ENCODE measurements at regions not wholly inside any gene's neighbourhood (a gene's known extent, or its start where the extent isn't known, plus 50 kb on each side); places are given as distances from the start of the nearest gene placed in this dataset.

- TF ChIP-seq CTCF (IDR thresholded peaks at IDR 0.05), result no peak
- TF ChIP-seq POLR2A (IDR thresholded peaks at IDR 0.05; ENCODE audit: low read depth), result no peak
- no peak for TF ChIP-seq POLR2AphosphoS5 (IDR thresholded peaks at IDR 0.05)
Measured at GRCh38 chr11:119480380-119481020, 57.5 kb upstream of the THY1 start.
